ENCODE measurements at regions not wholly inside any gene's neighbourhood (a gene's known extent, or its start where the extent isn't known, plus 50 kb on each side); places are given as distances from the start of the nearest gene placed in this dataset.

GRCh38 chr10:117759266-117759665, 216.7 kb downstream of the EMX2 start:
- Mint-ChIP-seq H3K27me3 (ENCODE audit: low read depth) (peaks cover 20% of the 10 kb centered on the region), H3K27ac (ENCODE audit: unreplicated experiment) (no peak overlapping the region)

GRCh38 chr10:117761695-117762094, 219.1 kb downstream of the EMX2 start:
- H3K36me3 Mint-ChIP-seq (ENCODE audit: low read depth): no peaks in the 10 kb centered on the region
- H3K4me1 Mint-ChIP-seq (ENCODE audit: low read depth): peaks cover 17% of the 10 kb centered on the region
- no peak overlapping the region for H3K4me3 Mint-ChIP-seq (ENCODE audit: unreplicated experiment)
- H3K27ac Mint-ChIP-seq (ENCODE audit: unreplicated experiment): no peak overlapping the region
- H3K27me3 Mint-ChIP-seq (ENCODE audit: low read depth): peaks cover 12% of the 10 kb centered on the region
- H3K9me3 Mint-ChIP-seq (ENCODE audit: low read depth): peaks cover 3% of the 10 kb centered on the region
- TF ChIP-seq CTCF (IDR thresholded peaks at IDR 0.05): no peak
- DNase-seq (ENCODE audit: low spot score): no peak

More at GRCh38 chr10:117759266-117759665, 216.7 kb downstream of the EMX2 start:
- H3K4me3 Mint-ChIP-seq (ENCODE audit: unreplicated experiment): no peak overlapping the region
- no peaks in the 10 kb centered on the region for H3K36me3 Mint-ChIP-seq (ENCODE audit: low read depth)
- H3K9me3 Mint-ChIP-seq (ENCODE audit: low read depth): peaks cover 3% of the 10 kb centered on the region
- peaks cover 17% of the 10 kb centered on the region for H3K4me1 Mint-ChIP-seq (ENCODE audit: low read depth)
- no peak for TF ChIP-seq CTCF (IDR thresholded peaks at IDR 0.05)
- no peak for DNase-seq (ENCODE audit: low spot score)

- H3K27me3 Mint-ChIP-seq (ENCODE audit: low read depth): peaks cover 12% of the 10 kb centered on the region
- no peak for TF ChIP-seq CTCF (IDR thresholded peaks at IDR 0.05)
- H3K4me1 Mint-ChIP-seq (ENCODE audit: low read depth): peaks cover 13% of the 10 kb centered on the region
- H3K9me3 Mint-ChIP-seq (ENCODE audit: low read depth): peaks cover 3% of the 10 kb centered on the region
- peak overlapping the region; percentile 73 for H3K27ac Mint-ChIP-seq (ENCODE audit: unreplicated experiment)
- DNase-seq (ENCODE audit: low spot score): no peak
- H3K4me3 Mint-ChIP-seq (ENCODE audit: unreplicated experiment): no peak overlapping the region
- H3K36me3 Mint-ChIP-seq (ENCODE audit: low read depth): no peaks in the 10 kb centered on the region
Measured at GRCh38 chr10:117762126-117762818, 219.7 kb downstream of the EMX2 start.

GRCh38 chr10:117762819-117763172, 220.2 kb downstream of the EMX2 start:
- DNase-seq (ENCODE audit: low spot score): no peak
- no peaks in the 10 kb centered on the region for H3K36me3 Mint-ChIP-seq (ENCODE audit: low read depth)
- peaks cover 3% of the 10 kb centered on the region for H3K9me3 Mint-ChIP-seq (ENCODE audit: low read depth)
- H3K27ac Mint-ChIP-seq (ENCODE audit: unreplicated experiment): peak overlapping the region; percentile 73
- no peak for TF ChIP-seq CTCF (IDR thresholded peaks at IDR 0.05)
- H3K4me1 Mint-ChIP-seq (ENCODE audit: low read depth): peaks cover 13% of the 10 kb centered on the region
- peaks cover 12% of the 10 kb centered on the region for H3K27me3 Mint-ChIP-seq (ENCODE audit: low read depth)
- no peak overlapping the region for H3K4me3 Mint-ChIP-seq (ENCODE audit: unreplicated experiment)

- H3K4me3 Mint-ChIP-seq (ENCODE audit: unreplicated experiment): no peak overlapping the region
- H3K36me3 Mint-ChIP-seq (ENCODE audit: low read depth): no peaks in the 10 kb centered on the region
- no peak for DNase-seq (ENCODE audit: low spot score)
- TF ChIP-seq CTCF (IDR thresholded peaks at IDR 0.05): no peak
- peaks cover 6% of the 10 kb centered on the region for H3K9me3 Mint-ChIP-seq (ENCODE audit: low read depth)
- H3K27me3 Mint-ChIP-seq (ENCODE audit: low read depth): peaks cover 12% of the 10 kb centered on the region
- H3K27ac Mint-ChIP-seq (ENCODE audit: unreplicated experiment): no peak overlapping the region
- peaks cover 13% of the 10 kb centered on the region for H3K4me1 Mint-ChIP-seq (ENCODE audit: low read depth)
Measured at GRCh38 chr10:117763528-117763927, 221.0 kb downstream of the EMX2 start.
